ENCODE measurements at regions not wholly inside any gene's neighbourhood (a gene's known extent, or its start where the extent isn't known, plus 50 kb on each side); places are given as distances from the start of the nearest gene placed in this dataset.

- Mint-ChIP-seq H3K27ac (no peak overlapping the region), H3K4me1 (ENCODE audit: low read depth in 2 of 2) (no peaks in the 10 kb centered on the region), H3K9me3 (peaks cover 10% of the 10 kb centered on the region), H3K36me3 (no peaks in the 10 kb centered on the region), H3K4me3 (no peak overlapping the region), H3K27me3 (no peaks in the 10 kb centered on the region)
- DNase-seq (ENCODE audit: low spot score) (no peak), ATAC-seq (no peak)
Measured at GRCh38 chr4:133472244-133472643, 323.1 kb downstream of the PCDH10 start.

DNA sequence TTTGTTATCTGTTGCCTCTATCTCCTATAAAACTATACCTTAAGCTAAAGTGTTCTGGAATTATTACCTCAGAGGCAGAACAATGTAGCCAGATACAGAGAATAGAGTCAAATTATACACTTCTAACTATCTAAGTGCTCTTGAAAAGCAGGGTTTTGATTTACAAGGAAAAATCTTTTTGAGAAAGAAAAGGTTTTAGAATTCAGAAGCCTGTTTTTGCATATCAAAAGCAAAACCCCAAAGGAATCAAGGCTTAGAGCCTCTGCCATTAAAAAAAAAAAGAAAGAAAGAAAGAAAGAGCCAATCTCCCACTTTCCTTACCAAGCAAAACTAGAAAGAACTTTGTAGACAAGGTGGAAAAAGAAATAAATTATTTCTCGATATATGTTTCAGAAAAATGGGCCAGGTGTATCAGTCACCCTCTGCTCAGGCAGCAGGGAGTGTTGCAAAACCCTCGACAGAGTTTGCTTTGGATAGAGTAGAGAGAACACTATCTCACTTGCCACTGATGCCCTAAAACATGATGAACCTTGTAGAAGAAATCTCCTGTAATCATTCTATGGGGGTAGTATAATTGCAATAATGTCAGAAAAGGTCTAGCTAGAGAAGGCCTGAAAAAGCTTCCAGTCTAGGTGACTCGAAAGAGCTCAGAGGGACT is 318.3 kb downstream of the PCDH10 start:
- H3K27ac Mint-ChIP-seq: no peak overlapping the region
- peaks cover 21% of the 10 kb centered on the region for H3K9me3 Mint-ChIP-seq
- DNase-seq (ENCODE audit: low spot score) (no peak), ATAC-seq (no peak)
- H3K36me3 Mint-ChIP-seq: no peaks in the 10 kb centered on the region
- H3K27me3 Mint-ChIP-seq: no peaks in the 10 kb centered on the region
- no peaks in the 10 kb centered on the region for H3K4me1 Mint-ChIP-seq (ENCODE audit: low read depth in 2 of 2)
- no peak overlapping the region for H3K4me3 Mint-ChIP-seq

DNA sequence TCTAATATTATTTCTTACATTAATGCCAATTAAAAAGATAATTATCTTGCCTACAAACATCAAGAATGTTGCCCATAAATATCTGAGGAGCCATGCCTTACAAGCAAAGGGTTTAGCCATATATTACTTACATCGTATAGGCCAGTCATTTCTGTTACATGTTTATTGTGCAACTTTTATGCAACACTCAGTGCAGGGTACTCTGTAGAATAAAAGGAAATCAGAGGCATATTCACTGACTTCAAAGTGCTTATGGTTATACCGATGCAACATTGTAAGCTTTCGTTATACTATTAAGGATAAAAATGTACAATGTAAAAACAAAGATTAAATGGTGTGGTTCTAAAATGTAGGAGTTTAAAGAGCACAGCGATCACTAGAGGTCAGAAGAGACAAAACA is 315.9 kb downstream of the PCDH10 start:
- Mint-ChIP-seq H3K27me3 (no peaks in the 10 kb centered on the region), H3K4me1 (ENCODE audit: low read depth in 2 of 2) (no peaks in the 10 kb centered on the region), H3K4me3 (no peak overlapping the region), H3K27ac (no peak overlapping the region), H3K36me3 (peaks cover 7% of the 10 kb centered on the region), H3K9me3 (peaks cover 28% of the 10 kb centered on the region)
- DNase-seq (ENCODE audit: low spot score) (no peak), ATAC-seq (no peak)

DNA sequence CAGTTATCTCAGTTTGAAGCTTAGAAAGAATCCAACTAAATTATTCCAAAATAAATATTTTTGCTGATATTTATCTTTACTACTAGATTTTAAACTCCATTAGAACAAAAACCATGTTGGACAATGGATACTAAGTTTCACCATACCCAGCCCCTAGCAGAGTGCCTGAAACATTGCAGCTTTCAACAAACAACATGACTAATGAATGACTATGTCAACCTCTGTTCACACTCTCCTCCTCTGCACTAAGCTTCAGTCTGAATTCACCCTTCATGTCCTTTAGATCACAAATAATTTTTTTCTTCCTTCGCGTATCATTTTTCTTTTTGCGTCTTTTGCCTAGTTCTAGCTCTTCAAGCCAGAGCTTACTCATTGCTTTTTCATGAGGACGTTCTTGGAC is 315.2 kb downstream of the PCDH10 start:
- H3K36me3 Mint-ChIP-seq: peaks cover 7% of the 10 kb centered on the region
- H3K4me3 Mint-ChIP-seq: no peak overlapping the region
- no peaks in the 10 kb centered on the region for H3K4me1 Mint-ChIP-seq (ENCODE audit: low read depth in 2 of 2)
- no peaks in the 10 kb centered on the region for H3K27me3 Mint-ChIP-seq
- peaks cover 28% of the 10 kb centered on the region for H3K9me3 Mint-ChIP-seq
- H3K27ac Mint-ChIP-seq: no peak overlapping the region
- DNase-seq (ENCODE audit: low spot score) (no peak), ATAC-seq (no peak)

GRCh38 chr4:133452678-133453077 is 303.6 kb downstream of the PCDH10 start:
- Mint-ChIP-seq H3K36me3 (no peaks in the 10 kb centered on the region), H3K4me3 (no peak overlapping the region), H3K27ac (no peak overlapping the region), H3K9me3 (peaks cover 20% of the 10 kb centered on the region), H3K27me3 (no peaks in the 10 kb centered on the region), H3K4me1 (ENCODE audit: low read depth in 2 of 2) (no peaks in the 10 kb centered on the region)
- no peak for DNase-seq (ENCODE audit: low spot score)
- ATAC-seq: no peak

DNA sequence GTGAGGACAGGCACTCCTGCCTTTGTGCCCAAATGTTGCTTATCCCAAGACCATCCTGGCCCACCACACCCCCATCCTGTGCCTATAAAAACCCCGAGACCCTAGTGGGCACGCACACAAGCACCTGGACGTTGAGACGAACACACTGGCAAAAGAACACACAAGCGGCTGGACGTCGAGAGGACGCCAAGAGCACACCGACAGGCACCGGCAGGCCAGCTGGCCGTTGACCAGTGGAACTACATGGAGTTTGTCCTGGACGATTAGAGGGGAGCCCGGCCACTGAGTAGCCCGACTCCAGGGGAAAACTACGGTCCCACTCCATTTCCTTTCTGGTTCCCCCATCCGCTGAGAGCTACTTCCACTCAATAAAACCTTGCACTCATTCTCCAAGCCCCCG is 301.7 kb downstream of the PCDH10 start:
- Mint-ChIP-seq H3K4me1 (ENCODE audit: low read depth in 2 of 2) (no peaks in the 10 kb centered on the region), H3K27ac (no peak overlapping the region), H3K27me3 (no peaks in the 10 kb centered on the region), H3K36me3 (no peaks in the 10 kb centered on the region), H3K4me3 (no peak overlapping the region), H3K9me3 (peaks cover 15% of the 10 kb centered on the region)
- no peak for ATAC-seq
- no peak for DNase-seq (ENCODE audit: low spot score)

- Mint-ChIP-seq H3K4me3 (no peak overlapping the region), H3K4me1 (ENCODE audit: low read depth in 2 of 2) (no peaks in the 10 kb centered on the region), H3K36me3 (no peaks in the 10 kb centered on the region), H3K27ac (no peak overlapping the region), H3K27me3 (no peaks in the 10 kb centered on the region), H3K9me3 (peaks cover 2% of the 10 kb centered on the region)
- DNase-seq (ENCODE audit: low spot score) (no peak), ATAC-seq (no peak)
Measured at GRCh38 chr4:133440404-133440803, 291.3 kb downstream of the PCDH10 start.

GRCh38 chr4:133439830-133440229 is 290.7 kb downstream of the PCDH10 start:
- no peaks in the 10 kb centered on the region for H3K4me1 Mint-ChIP-seq (ENCODE audit: low read depth in 2 of 2)
- no peaks in the 10 kb centered on the region for H3K36me3 Mint-ChIP-seq
- H3K27me3 Mint-ChIP-seq: no peaks in the 10 kb centered on the region
- peaks cover 2% of the 10 kb centered on the region for H3K9me3 Mint-ChIP-seq
- H3K4me3 Mint-ChIP-seq: no peak overlapping the region
- ATAC-seq: no peak
- DNase-seq (ENCODE audit: low spot score): no peak
- no peak overlapping the region for H3K27ac Mint-ChIP-seq

- H3K4me1 Mint-ChIP-seq (ENCODE audit: low read depth in 2 of 2): no peaks in the 10 kb centered on the region
- H3K4me3 Mint-ChIP-seq: no peak overlapping the region
- H3K27me3 Mint-ChIP-seq: no peaks in the 10 kb centered on the region
- peaks cover 6% of the 10 kb centered on the region for H3K9me3 Mint-ChIP-seq
- H3K36me3 Mint-ChIP-seq: peaks cover 4% of the 10 kb centered on the region
- H3K27ac Mint-ChIP-seq: no peak overlapping the region
- ATAC-seq: no peak
- DNase-seq (ENCODE audit: low spot score): no peak
Measured at GRCh38 chr4:133424605-133425004, 275.5 kb downstream of the PCDH10 start.

DNA sequence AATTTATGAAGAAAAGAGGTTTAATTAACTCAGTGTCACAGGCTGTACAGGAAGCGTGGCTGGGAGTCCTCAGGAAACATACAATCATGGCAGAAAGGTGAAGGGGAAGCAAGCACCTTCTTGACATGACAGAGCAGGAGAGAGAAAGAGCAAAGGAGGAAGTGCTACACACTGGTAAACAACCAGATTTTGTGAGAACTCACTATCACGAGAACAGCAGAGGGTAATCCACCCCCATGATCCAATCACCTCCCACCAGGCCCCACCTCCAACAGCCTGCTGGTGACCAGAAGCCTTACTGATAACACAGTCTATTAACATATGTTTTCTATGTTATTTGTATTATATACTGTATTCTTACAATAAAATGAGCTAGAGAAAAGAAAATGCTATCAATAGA is 254.8 kb downstream of the PCDH10 start:
- ATAC-seq (no peak), DNase-seq (ENCODE audit: low spot score) (no peak)
- H3K36me3 Mint-ChIP-seq: no peaks in the 10 kb centered on the region
- H3K9me3 Mint-ChIP-seq: peaks cover 15% of the 10 kb centered on the region
- H3K27me3 Mint-ChIP-seq: no peaks in the 10 kb centered on the region
- no peaks in the 10 kb centered on the region for H3K4me1 Mint-ChIP-seq (ENCODE audit: low read depth in 2 of 2)
- no peak overlapping the region for H3K4me3 Mint-ChIP-seq
- no peak overlapping the region for H3K27ac Mint-ChIP-seq

- no peak overlapping the region for H3K4me3 Mint-ChIP-seq
- no peak for DNase-seq (ENCODE audit: low spot score)
- ATAC-seq: no peak
- H3K4me1 Mint-ChIP-seq (ENCODE audit: low read depth in 2 of 2): no peaks in the 10 kb centered on the region
- no peak overlapping the region for H3K27ac Mint-ChIP-seq
- no peaks in the 10 kb centered on the region for H3K36me3 Mint-ChIP-seq
- peaks cover 18% of the 10 kb centered on the region for H3K9me3 Mint-ChIP-seq
- no peaks in the 10 kb centered on the region for H3K27me3 Mint-ChIP-seq
Measured at GRCh38 chr4:133402616-133403015, 253.5 kb downstream of the PCDH10 start.

DNA sequence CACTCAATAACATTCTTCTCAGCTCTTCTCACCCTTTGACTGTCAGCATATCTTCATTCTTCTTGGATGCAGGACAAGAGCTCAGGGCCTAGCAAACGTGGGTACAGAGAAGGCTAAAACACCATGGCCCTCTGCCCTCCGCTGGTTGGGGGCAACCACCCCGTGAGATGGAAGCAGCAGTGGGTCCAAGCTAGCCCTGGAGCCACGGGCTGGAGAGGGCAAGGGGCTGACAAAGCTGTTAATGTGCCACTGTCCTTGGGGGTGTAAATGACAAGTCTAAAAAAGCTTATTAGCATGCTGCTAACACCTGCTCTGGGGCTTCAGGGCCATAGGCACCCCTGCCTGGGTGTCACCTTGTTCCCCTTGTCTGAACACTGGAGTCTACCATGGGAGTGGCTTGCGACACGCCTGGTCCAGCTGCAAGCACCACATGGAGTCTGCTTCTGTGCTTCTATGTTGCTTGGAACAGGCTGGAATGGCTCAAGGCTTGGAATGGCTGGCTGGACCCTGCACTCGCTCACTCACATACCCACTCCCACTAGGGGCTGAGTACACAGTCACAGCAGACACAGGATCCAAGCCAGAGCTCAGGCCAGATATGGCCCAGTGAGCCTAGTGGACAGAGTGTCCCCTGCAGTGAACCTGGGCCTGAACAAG is 246.0 kb downstream of the PCDH10 start:
- no peak overlapping the region for H3K4me3 Mint-ChIP-seq
- ATAC-seq (no peak), DNase-seq (ENCODE audit: low spot score) (no peak)
- H3K27ac Mint-ChIP-seq: no peak overlapping the region
- no peaks in the 10 kb centered on the region for H3K4me1 Mint-ChIP-seq (ENCODE audit: low read depth in 2 of 2)
- H3K27me3 Mint-ChIP-seq: no peaks in the 10 kb centered on the region
- H3K9me3 Mint-ChIP-seq: peaks cover 4% of the 10 kb centered on the region
- no peaks in the 10 kb centered on the region for H3K36me3 Mint-ChIP-seq

- no peak for ATAC-seq
- Mint-ChIP-seq H3K36me3 (no peaks in the 10 kb centered on the region), H3K9me3 (peaks cover 3% of the 10 kb centered on the region), H3K27ac (no peak overlapping the region), H3K4me3 (no peak overlapping the region), H3K4me1 (ENCODE audit: low read depth in 2 of 2) (no peaks in the 10 kb centered on the region), H3K27me3 (no peaks in the 10 kb centered on the region)
- no peak for DNase-seq (ENCODE audit: low spot score)
Measured at GRCh38 chr4:133390198-133390855, 241.2 kb downstream of the PCDH10 start.

DNA sequence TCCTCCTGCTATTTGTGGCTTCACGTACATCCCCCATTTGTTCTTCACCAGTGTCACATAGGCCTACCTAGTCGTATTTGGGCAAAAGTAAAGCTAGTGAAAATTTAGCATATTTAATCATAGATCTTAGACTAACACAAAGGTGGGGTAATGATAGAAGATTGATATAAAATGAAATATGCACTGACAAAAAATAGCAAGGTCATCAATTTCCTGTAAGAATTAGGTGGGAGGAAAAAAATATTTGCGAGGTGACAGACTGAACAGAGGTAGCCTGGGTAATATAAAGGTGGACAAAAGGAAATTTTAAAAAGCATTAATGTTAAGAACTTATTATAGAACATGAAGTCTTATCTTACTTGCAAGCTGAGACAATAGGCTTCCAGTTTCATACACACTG is 239.9 kb downstream of the PCDH10 start:
- no peaks in the 10 kb centered on the region for H3K4me1 Mint-ChIP-seq (ENCODE audit: low read depth in 2 of 2)
- H3K27ac Mint-ChIP-seq: no peak overlapping the region
- DNase-seq (ENCODE audit: low spot score) (no peak), ATAC-seq (no peak)
- peaks cover 3% of the 10 kb centered on the region for H3K9me3 Mint-ChIP-seq
- H3K36me3 Mint-ChIP-seq: no peaks in the 10 kb centered on the region
- no peak overlapping the region for H3K4me3 Mint-ChIP-seq
- H3K27me3 Mint-ChIP-seq: no peaks in the 10 kb centered on the region

Data from natural killer cell treated with Interleukin-12 subunit alpha and Interleukin-12 subunit beta and Interleukin-15 and Interleukin-18, amount 100 ng/mL, for 72 hours (primary cell).